Endodermal cell (in vitro differentiated cells): ENCODE measurements at regions not wholly inside any gene's neighbourhood (a gene's known extent, or its start where the extent isn't known, plus 50 kb on each side); places are given as distances from the start of the nearest gene placed in this dataset.

Experiments used
- DNase-seq: peaks from one replicate; pipeline ENCODE4 v3.0.0-alpha.2; 2017
- H3K27ac ChIP-seq: 2 replicates; pipeline ENCODE4 v1.5.1; 2013; ENCODE audit warnings: mild to moderate bottlenecking, low read depth, low read length, moderate library complexity
- H3K27me3 ChIP-seq: 2 replicates; pipeline ENCODE4 v1.6.1; 2013; ENCODE audit warnings: mild to moderate bottlenecking, low read length, moderate library complexity; ENCODE audit not compliant: insufficient read depth, control insufficient read depth, poor library complexity, severe bottlenecking
- H3K36me3 ChIP-seq: 2 replicates; pipeline ENCODE4 v1.7.0; 2013; ENCODE audit warnings: mild to moderate bottlenecking, low read length, moderate library complexity; ENCODE audit not compliant: control insufficient read depth, insufficient read depth
- H3K4me1 ChIP-seq: one replicate; pipeline ENCODE4 v1.7.0; 2013; ENCODE audit warnings: low read length; ENCODE audit not compliant: control insufficient read depth, insufficient read depth
- H3K4me3 ChIP-seq: 2 replicates; pipeline ENCODE4 v1.5.1; 2013; ENCODE audit warnings: mild to moderate bottlenecking, low read length, moderate library complexity
- H3K9ac ChIP-seq: 2 replicates; pipeline ENCODE4 v1.6.1; 2013; ENCODE audit warnings: mild to moderate bottlenecking, low read length, moderate library complexity; ENCODE audit not compliant: poor library complexity, severe bottlenecking; ENCODE audit errors: extremely low read depth
- H3K9me3 ChIP-seq: 2 replicates; pipeline ENCODE4 v1.6.1; 2013; ENCODE audit warnings: mild to moderate bottlenecking, low read length, moderate library complexity; ENCODE audit not compliant: control insufficient read depth
- H3K27ac Mint-ChIP-seq: 2 replicates; pipeline ENCODE4 v1.8.0; 2020; ENCODE audit warnings: mixed read lengths
- H3K27me3 Mint-ChIP-seq: 2 replicates; pipeline ENCODE4 v1.8.0; 2021; ENCODE audit warnings: mild to moderate bottlenecking, mixed read lengths; ENCODE audit not compliant: insufficient read depth
- H3K36me3 Mint-ChIP-seq: 2 replicates; pipeline ENCODE4 v1.8.0; 2020; ENCODE audit warnings: low read depth, mixed read lengths
- H3K4me1 Mint-ChIP-seq: 2 replicates; pipeline ENCODE4 v1.8.0; 2020; ENCODE audit warnings: mixed read lengths
- H3K4me3 Mint-ChIP-seq: 2 replicates; pipeline ENCODE4 v1.8.0; 2020; ENCODE audit warnings: mild to moderate bottlenecking, moderate library complexity, mixed read lengths
- H3K9me3 Mint-ChIP-seq: 2 replicates; pipeline ENCODE4 v1.8.0; 2020; ENCODE audit warnings: mild to moderate bottlenecking, mixed read lengths
- WGBS, 2 experiments: methylation state at CpG; one replicate each; pipeline versions ENCODE4 v1.1.5 to v1.1.7; 2013; ENCODE audit warnings: missing lambda C conversion rate in 2 of 2, mixed read lengths in 1 of 2; ENCODE audit not compliant: insufficient coverage in 1 of 2, insufficient read length in 1 of 2; 5-methylcytosine and 5-hydroxymethylcytosine counted together
- TF ChIP-seq, protein P1 (sequence below): fragments of 200-600 bp; sonication (generic); conservative IDR thresholded peaks from 2 replicates; pipeline ENCODE4 v1.5.0; 2021; ENCODE audit warnings: antibody characterized with exemption, mild to moderate bottlenecking

- H3K4me1 ChIP-seq = no peaks in the 10 kb centered on the region
- TF ChIP-seq, protein P1, sequence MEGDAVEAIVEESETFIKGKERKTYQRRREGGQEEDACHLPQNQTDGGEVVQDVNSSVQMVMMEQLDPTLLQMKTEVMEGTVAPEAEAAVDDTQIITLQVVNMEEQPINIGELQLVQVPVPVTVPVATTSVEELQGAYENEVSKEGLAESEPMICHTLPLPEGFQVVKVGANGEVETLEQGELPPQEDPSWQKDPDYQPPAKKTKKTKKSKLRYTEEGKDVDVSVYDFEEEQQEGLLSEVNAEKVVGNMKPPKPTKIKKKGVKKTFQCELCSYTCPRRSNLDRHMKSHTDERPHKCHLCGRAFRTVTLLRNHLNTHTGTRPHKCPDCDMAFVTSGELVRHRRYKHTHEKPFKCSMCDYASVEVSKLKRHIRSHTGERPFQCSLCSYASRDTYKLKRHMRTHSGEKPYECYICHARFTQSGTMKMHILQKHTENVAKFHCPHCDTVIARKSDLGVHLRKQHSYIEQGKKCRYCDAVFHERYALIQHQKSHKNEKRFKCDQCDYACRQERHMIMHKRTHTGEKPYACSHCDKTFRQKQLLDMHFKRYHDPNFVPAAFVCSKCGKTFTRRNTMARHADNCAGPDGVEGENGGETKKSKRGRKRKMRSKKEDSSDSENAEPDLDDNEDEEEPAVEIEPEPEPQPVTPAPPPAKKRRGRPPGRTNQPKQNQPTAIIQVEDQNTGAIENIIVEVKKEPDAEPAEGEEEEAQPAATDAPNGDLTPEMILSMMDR = no peak
- Mint-ChIP-seq H3K27me3 (no peaks in the 10 kb centered on the region), H3K4me1 (no peaks in the 10 kb centered on the region), H3K36me3 (peaks cover 5% of the 10 kb centered on the region), H3K27ac (no peak overlapping the region), H3K4me3 (no peak overlapping the region), H3K9me3 (peaks cover 74% of the 10 kb centered on the region)
- H3K4me3 ChIP-seq = no peak overlapping the region
- DNase-seq = no peak
- H3K27me3 ChIP-seq = no peaks in the 10 kb centered on the region
- 77 to 83% methylated on average over 4 of the region's 4 CpGs for WGBS, 2 experiments
- H3K9me3 ChIP-seq = peaks cover 53% of the 10 kb centered on the region
- H3K9ac ChIP-seq = no peak overlapping the region
- H3K27ac ChIP-seq = no peak overlapping the region
- no peaks in the 10 kb centered on the region for H3K36me3 ChIP-seq
These were observed 112.2 kb upstream of the FMN2 start for GRCh38 chr1:239979456-239979855.

DNA sequence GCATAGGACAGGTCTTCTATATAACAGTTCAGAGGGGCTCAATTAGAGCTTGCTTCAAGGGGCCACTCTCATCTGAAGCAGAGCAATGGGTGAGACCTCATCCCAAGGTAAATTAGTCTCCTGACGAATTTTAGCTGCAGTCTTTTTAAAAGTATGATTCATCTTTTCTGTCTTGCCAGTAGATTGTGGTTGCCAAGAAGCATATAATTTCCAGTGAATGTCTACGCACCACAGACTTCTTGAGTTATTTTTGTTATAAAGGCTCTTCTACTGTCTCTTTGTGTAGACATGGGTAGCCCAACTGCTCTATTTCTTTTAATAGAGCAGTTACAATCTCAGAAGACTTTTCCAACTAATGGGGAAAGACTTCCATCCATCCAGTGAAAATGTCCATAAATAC is 108.9 kb upstream of the FMN2 start:
- H3K27me3 ChIP-seq = no peaks in the 10 kb centered on the region
- no peak overlapping the region for H3K4me3 ChIP-seq
- 87 to 94% methylated on average over 2 of the region's 2 CpGs for WGBS, 2 experiments
- TF ChIP-seq, protein P1 = no peak
- Mint-ChIP-seq H3K4me3 (no peak overlapping the region), H3K36me3 (peaks cover 5% of the 10 kb centered on the region), H3K27me3 (no peaks in the 10 kb centered on the region), H3K9me3 (peaks cover 88% of the 10 kb centered on the region), H3K4me1 (no peaks in the 10 kb centered on the region), H3K27ac (no peak overlapping the region)
- no peak overlapping the region for H3K9ac ChIP-seq
- DNase-seq = no peak
- H3K4me1 ChIP-seq = no peaks in the 10 kb centered on the region
- no peaks in the 10 kb centered on the region for H3K36me3 ChIP-seq
- H3K9me3 ChIP-seq = peaks cover 73% of the 10 kb centered on the region
- no peak overlapping the region for H3K27ac ChIP-seq

DNA sequence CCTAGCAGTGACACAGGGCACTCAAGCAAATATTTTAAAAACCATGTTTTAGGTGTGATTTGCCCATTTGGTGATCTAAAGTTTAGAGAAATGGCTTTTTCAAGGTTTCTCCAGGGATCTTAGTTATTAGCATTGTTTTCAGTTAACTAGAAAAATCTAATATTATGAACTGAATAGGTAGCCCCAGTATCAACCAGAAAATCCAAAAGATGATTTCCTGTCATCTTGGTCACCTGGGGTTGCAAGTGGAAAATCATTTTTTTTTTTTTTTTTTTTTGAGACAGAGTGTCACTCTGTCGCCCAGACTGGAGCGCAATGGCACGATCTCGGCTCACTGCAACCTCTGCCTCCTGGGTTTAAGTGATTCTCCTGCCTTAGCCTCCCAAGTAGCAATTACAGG is 106.6 kb upstream of the FMN2 start:
- TF ChIP-seq, protein P1 = no peak
- Mint-ChIP-seq H3K9me3 (peaks cover 67% of the 10 kb centered on the region), H3K27ac (no peak overlapping the region), H3K27me3 (no peaks in the 10 kb centered on the region), H3K4me3 (no peak overlapping the region), H3K36me3 (peaks cover 5% of the 10 kb centered on the region), H3K4me1 (no peaks in the 10 kb centered on the region)
- Histone ChIP-seq H3K27ac (no peak overlapping the region), H3K4me3 (no peak overlapping the region), H3K4me1 (no peaks in the 10 kb centered on the region), H3K9ac (no peak overlapping the region), H3K36me3 (no peaks in the 10 kb centered on the region), H3K9me3 (peaks cover 53% of the 10 kb centered on the region), H3K27me3 (no peaks in the 10 kb centered on the region)
- DNase-seq = no peak
- 95% methylated on average over 4 of the region's 4 CpGs for WGBS, 2 experiments
